ENCODE measurements at regions not wholly inside any gene's neighbourhood (a gene's known extent, or its start where the extent isn't known, plus 50 kb on each side); places are given as distances from the start of the nearest gene placed in this dataset.
"Not testable (repeated sequence)": the region's sequence is repeated elsewhere in the genome, so short reads cannot be mapped to it uniquely, and the experiment has no call there.

DNA sequence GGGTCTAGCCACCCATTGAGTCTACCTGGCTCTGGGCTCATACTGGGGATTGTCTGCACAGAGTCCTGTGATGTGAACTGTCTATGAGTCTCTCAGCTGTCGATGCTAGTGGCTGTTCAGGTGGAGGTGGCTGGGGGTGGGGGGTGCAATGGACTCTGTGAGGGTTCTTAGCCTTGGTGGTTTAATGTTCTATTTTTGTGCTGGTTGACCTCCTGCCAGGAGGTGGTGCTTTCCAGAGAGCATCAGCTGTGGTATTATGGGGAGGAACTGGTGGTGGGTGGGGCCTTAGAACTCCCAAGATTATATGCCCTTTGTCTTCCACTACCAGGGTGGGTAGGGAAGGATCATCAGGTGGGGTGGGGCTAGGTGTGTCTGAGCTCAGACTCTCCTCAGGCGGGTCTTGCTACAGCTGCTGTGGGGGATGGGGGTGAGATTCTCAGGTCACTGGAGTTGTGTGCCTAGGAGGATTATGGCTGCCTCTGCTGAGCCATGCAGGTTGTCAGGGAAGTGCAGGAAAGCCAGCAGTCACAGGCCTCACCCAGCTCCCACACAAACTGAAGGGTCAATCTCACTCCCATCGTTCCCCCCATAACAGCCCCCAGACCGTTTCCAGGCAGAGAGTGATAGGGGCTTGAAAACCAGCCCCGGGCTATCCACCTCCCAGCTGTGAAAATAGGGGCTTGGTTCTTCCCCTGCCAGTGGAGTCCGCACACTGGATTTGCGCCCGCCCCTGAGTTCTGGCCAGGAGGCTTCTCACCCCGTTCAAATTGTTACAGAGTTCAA lies 104.0 kb upstream of the EPB41L4A start:
- H3K4me3 Mint-ChIP-seq, H3K9me3 Mint-ChIP-seq, DNase-seq, H3K27ac Mint-ChIP-seq, H3K36me3 Mint-ChIP-seq: not testable (repeated sequence)
- CTCF ChIA-PET: interaction anchor here (0.6 to 1.2 kb wide), 2 partner anchors 16 to 307 kb away, joined by 3 to 4 read pairs; no protein-coding TSS in a partner anchor
- Mint-ChIP-seq H3K4me1 (peaks cover 20% of the 10 kb centered on the region), H3K27me3 (peaks cover 30% of the 10 kb centered on the region)

DNA sequence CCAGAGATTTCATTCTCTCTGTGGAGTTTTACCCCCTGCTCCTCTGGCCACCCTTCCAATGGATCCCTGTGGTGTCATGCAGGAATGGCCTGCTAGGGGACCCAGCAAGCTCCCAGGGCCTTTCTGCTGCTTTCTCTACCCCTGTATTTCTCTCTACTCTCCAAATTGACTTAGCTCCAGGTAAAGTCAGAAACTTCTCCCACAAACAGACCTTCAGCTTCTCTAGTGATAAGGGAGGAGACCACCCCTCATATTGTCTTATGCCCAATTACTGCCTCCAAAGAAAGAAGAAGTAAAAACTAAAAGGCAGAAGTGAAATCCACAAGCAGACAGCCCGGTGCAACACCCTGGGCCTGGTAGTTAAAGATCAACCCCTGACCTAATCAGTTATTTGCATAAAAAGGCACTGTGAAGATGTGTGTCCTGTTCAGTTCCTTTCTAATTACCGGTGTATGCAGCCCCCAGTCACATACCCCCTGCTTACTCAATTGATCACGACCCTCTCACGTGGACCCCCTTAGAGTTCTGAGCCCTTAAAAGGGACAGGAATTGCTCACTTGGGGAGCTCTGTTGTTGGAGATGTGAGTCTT lies 104.7 kb upstream of the EPB41L4A start:
- DNase-seq, H3K27ac Mint-ChIP-seq, H3K4me3 Mint-ChIP-seq, H3K36me3 Mint-ChIP-seq, H3K9me3 Mint-ChIP-seq: not testable (repeated sequence)
- H3K4me1 Mint-ChIP-seq: peaks cover 20% of the 10 kb centered on the region
- H3K27me3 Mint-ChIP-seq: peaks cover 30% of the 10 kb centered on the region
- CTCF ChIA-PET: interaction anchor here (0.6 kb wide), 1 partner anchor 307 kb away, joined by 4 read pairs; no protein-coding TSS in a partner anchor

- DNase-seq: no peak
- Mint-ChIP-seq H3K27ac (no peak overlapping the region), H3K27me3 (peaks cover 28% of the 10 kb centered on the region), H3K4me1 (peaks cover 17% of the 10 kb centered on the region), H3K9me3 (no peaks in the 10 kb centered on the region), H3K4me3 (no peak overlapping the region), H3K36me3 (no peaks in the 10 kb centered on the region)
- CTCF ChIA-PET: interaction anchor here (0.6 kb wide), 1 partner anchor 27 kb away, joined by 3 read pairs; no protein-coding TSS in a partner anchor
These were observed 106.1 kb upstream of the EPB41L4A start for GRCh38 chr5:112525217-112525616.

DNA sequence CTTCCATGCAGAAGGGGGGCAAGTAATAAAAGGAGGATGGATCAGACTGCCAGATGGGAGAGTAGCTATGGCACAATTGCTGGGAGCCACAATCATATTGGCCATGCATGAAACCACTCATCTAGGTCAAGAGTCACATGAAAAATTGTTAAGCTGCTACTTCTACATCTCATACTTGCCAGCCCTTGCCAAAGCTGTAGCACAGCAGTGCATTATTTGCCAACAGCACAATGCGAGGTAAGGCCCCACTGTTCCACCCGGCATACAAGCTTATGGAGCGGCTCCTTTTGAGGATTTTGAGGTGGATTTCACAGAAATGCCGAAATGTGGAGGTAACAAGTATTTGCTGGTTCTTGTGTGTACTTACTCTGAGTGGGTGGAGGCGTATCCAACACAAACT lies 109.9 kb upstream of the EPB41L4A start:
- H3K4me3 Mint-ChIP-seq: no peak overlapping the region
- H3K9me3 Mint-ChIP-seq: no peaks in the 10 kb centered on the region
- no peak for DNase-seq
- H3K4me1 Mint-ChIP-seq: peaks cover 4% of the 10 kb centered on the region
- no peaks in the 10 kb centered on the region for H3K36me3 Mint-ChIP-seq
- H3K27me3 Mint-ChIP-seq: peaks cover 11% of the 10 kb centered on the region
- CTCF ChIA-PET: interaction anchor here (1.5 to 2.2 kb wide), 4 partner anchors 9 to 353 kb away, joined by 3 to 8 read pairs (median 3); no protein-coding TSS in a partner anchor
- no peak overlapping the region for H3K27ac Mint-ChIP-seq

DNA sequence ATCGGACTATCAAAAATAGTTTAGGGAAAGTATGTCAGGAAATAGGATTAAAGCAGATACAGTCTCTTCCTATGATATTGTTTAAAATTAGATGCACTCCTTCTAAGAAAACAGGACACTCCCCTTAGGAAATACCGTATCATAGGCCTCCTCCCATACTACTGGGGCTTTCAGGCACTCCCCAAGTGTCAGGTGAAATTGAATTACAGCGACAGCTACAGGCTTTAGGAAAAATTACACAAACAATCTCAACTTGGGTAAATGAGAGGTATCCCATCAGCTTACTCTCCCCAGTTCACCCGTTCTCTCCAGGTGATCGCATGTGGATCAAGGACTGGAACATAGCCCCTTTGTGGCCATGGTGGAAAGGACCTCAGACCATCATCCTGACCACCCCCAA lies 110.4 kb upstream of the EPB41L4A start:
- Mint-ChIP-seq H3K36me3 (no peaks in the 10 kb centered on the region), H3K27me3 (peaks cover 16% of the 10 kb centered on the region), H3K9me3 (no peaks in the 10 kb centered on the region), H3K27ac (no peak overlapping the region), H3K4me3 (no peak overlapping the region), H3K4me1 (peaks cover 5% of the 10 kb centered on the region)
- CTCF ChIA-PET: interaction anchor here (1.5 to 2.2 kb wide), 4 partner anchors 8 to 354 kb away, joined by 3 to 8 read pairs (median 3); no protein-coding TSS in a partner anchor
- DNase-seq: no peak

DNA sequence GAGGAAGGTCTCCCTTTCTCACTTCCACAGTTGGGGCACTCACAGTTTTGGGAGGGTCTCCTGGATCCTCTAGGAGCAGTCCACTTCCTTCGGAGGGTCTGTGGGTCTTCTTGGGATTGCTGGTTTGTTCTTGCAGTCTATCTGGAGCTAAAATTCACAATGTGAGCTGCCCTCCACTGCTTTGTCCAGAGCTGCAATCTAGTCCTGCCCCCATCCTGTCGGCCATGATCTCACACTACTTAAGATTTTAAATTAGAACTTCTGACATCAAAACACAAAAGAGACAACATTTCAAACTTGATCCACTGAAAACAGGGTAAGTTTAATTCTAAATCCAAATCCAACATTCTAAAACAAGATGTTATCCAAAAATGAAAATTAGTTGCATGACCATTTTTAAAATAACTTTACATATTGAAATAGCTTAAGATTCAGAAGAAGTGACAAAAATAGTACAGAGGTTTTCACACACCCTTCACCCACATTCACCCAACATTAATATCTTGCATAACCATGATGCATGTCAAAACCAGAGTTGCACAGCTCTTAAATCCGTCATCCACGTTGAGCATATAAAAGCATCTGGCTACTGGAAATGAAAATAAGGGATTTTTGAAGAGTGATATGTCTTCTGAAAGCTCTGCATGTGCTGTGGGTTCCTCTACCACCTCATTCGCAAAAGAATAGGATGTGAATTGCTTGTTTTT lies 113.7 kb upstream of the EPB41L4A start:
- Mint-ChIP-seq H3K9me3 (no peaks in the 10 kb centered on the region), H3K27ac (no peak overlapping the region), H3K36me3 (no peaks in the 10 kb centered on the region), H3K4me1 (peaks cover 7% of the 10 kb centered on the region), H3K27me3 (peaks cover 8% of the 10 kb centered on the region), H3K4me3 (no peak overlapping the region)
- CTCF ChIA-PET: interaction anchor here (1.6 kb wide), 1 partner anchor 18 kb away, joined by 4 read pairs; no protein-coding TSS in a partner anchor
- DNase-seq: no peak

DNA sequence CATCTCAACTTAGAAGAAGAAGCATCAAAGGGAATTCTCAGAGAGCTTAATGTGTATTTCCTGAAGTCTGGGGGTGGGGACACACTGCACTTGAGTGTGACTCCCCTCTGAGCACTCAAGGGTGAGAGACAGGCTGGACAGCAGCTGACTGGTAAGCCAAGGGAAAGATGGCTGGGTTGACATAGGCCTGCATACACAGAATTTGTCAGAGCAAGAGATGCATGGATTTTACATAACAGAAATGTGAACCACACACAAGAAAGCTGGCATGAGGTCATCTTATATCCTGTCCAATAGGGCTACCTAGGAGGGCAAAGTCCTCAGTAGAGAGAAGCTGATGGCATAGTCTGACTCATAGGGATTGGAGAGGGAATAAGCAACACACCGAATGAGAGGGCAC lies 114.3 kb upstream of the EPB41L4A start:
- no peaks in the 10 kb centered on the region for H3K36me3 Mint-ChIP-seq
- H3K4me1 Mint-ChIP-seq: peaks cover 7% of the 10 kb centered on the region
- H3K27ac Mint-ChIP-seq: no peak overlapping the region
- no peak overlapping the region for H3K4me3 Mint-ChIP-seq
- DNase-seq: no peak
- H3K27me3 Mint-ChIP-seq: peaks cover 8% of the 10 kb centered on the region
- no peaks in the 10 kb centered on the region for H3K9me3 Mint-ChIP-seq
- CTCF ChIA-PET: interaction anchor here (1.6 kb wide), 1 partner anchor 17 kb away, joined by 4 read pairs; no protein-coding TSS in a partner anchor

GRCh38 chr5:112534067-112534583 lies 115.0 kb upstream of the EPB41L4A start:
- Mint-ChIP-seq H3K36me3 (no peaks in the 10 kb centered on the region), H3K27ac (no peak overlapping the region), H3K4me3 (no peak overlapping the region), H3K9me3 (no peaks in the 10 kb centered on the region), H3K27me3 (peaks cover 14% of the 10 kb centered on the region), H3K4me1 (peaks cover 7% of the 10 kb centered on the region)
- no peak for DNase-seq
- CTCF ChIA-PET: interaction anchor here (0.6 kb wide), 1 partner anchor 193 kb away, joined by 3 read pairs; no protein-coding TSS in a partner anchor

DNA sequence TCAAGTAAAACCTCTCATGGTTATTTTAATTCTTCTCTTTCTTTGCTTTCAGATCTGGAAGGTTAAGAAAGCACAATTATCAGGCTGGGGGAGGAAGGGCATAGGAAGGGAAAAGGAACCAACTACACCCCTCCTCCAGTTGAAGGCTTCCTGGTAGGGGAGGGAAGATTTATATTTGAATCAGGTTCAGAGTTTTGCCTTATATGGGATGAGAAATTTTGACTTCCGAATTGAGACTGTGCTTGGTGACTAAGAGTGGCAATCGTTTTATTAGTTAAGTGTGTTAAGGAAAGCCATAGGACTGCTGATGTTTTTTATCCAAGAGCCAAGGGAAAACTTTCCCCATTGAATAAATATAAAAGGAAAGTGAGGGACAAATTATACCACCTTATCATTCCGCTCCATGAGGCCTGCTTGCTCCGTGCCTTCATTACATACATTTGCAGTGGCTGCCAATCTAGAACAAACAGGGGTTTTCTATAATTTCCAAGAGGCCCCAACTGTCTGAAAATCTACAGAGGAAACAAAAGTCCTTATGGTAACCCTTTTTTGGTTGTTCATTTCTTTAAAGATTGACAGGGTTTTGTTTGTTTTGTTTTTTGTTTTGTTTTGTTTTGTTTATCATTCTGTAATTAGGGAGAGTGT lies 115.7 kb upstream of the EPB41L4A start:
- no peak overlapping the region for H3K4me3 Mint-ChIP-seq
- CTCF ChIA-PET: interaction anchor here (0.6 kb wide), 1 partner anchor 193 kb away, joined by 3 read pairs; no protein-coding TSS in a partner anchor
- H3K36me3 Mint-ChIP-seq: no peaks in the 10 kb centered on the region
- no peak for DNase-seq
- H3K4me1 Mint-ChIP-seq: peaks cover 7% of the 10 kb centered on the region
- H3K27me3 Mint-ChIP-seq: peaks cover 20% of the 10 kb centered on the region
- H3K9me3 Mint-ChIP-seq: no peaks in the 10 kb centered on the region
- no peak overlapping the region for H3K27ac Mint-ChIP-seq

GRCh38 chr5:112535356-112535755 lies 116.3 kb upstream of the EPB41L4A start:
- Mint-ChIP-seq H3K4me3 (no peak overlapping the region), H3K27ac (no peak overlapping the region), H3K9me3 (no peaks in the 10 kb centered on the region)

GRCh38 chr5:112544558-112544957 lies 125.5 kb upstream of the EPB41L4A start:
- H3K9me3 Mint-ChIP-seq, H3K4me1 Mint-ChIP-seq, H3K27ac Mint-ChIP-seq, DNase-seq, H3K36me3 Mint-ChIP-seq, CTCF ChIA-PET, H3K4me3 Mint-ChIP-seq: not testable (repeated sequence)
- H3K27me3 Mint-ChIP-seq: peaks cover 18% of the 10 kb centered on the region

More at GRCh38 chr5:112535356-112535755, 116.3 kb upstream of the EPB41L4A start:
- peaks cover 7% of the 10 kb centered on the region for H3K4me1 Mint-ChIP-seq
- CTCF ChIA-PET: no interaction called here
- no peaks in the 10 kb centered on the region for H3K36me3 Mint-ChIP-seq
- DNase-seq: no peak
- H3K27me3 Mint-ChIP-seq: peaks cover 20% of the 10 kb centered on the region

GRCh38 chr5:112546946-112547592 lies 128.0 kb upstream of the EPB41L4A start:
- no peak overlapping the region for H3K27ac Mint-ChIP-seq
- peaks cover 17% of the 10 kb centered on the region for H3K27me3 Mint-ChIP-seq
- DNase-seq: no peak
- no peaks in the 10 kb centered on the region for H3K36me3 Mint-ChIP-seq
- no peaks in the 10 kb centered on the region for H3K4me1 Mint-ChIP-seq
- CTCF ChIA-PET: interaction anchor here (1.0 to 6.8 kb wide), 3 partner anchors 145 to 301 kb away, joined by 3 to 65 read pairs (median 4); no protein-coding TSS in a partner anchor
- H3K4me3 Mint-ChIP-seq: no peak overlapping the region
- H3K9me3 Mint-ChIP-seq: no peaks in the 10 kb centered on the region

DNA sequence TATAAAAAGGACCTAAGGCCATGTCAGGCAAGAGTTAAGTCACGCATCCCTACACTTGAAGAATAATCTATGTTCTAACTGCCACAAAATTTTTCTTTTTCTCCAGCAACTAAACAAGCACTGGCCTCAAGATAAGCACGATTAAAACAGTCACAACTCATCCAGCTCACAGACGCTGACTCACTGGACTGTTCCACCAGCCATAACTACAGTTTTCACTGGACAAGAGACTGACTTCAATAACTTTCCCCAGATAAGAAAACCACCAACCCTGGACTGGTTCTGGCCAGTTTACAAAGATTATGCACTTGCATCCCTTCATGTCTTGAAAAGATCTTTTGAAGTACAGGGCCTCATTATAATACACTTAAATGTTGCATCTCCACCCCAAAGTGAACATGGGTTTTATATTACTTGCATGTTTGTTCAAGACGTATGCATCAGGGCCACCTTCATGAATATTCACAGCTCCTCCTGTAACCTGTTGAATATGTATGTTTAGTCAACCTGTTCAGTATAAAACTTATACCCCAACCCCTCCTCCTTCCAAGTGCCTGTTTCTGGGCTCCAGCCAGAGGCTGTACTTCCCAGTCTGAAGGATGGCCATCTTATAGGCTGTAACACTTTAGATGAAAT lies 129.3 kb upstream of the EPB41L4A start:
- Mint-ChIP-seq H3K36me3 (no peaks in the 10 kb centered on the region), H3K4me3 (no peak overlapping the region), H3K4me1 (no peaks in the 10 kb centered on the region), H3K27ac (no peak overlapping the region), H3K9me3 (no peaks in the 10 kb centered on the region), H3K27me3 (peaks cover 13% of the 10 kb centered on the region)
- CTCF ChIA-PET: interaction anchor here (6.8 kb wide), 1 partner anchor 209 kb away, joined by 65 read pairs; no protein-coding TSS in a partner anchor
- DNase-seq: no peak

All from activated naive CD4-positive, alpha-beta T cell treated with anti-CD3 and anti-CD28 coated beads, Interleukin-2, amount 10 ng/mL, durations not matched to agents 7 days and 5 days (primary cell).